OCI-LY3 (cell line): ENCODE measurements at regions not wholly inside any gene's neighbourhood (a gene's known extent, or its start where the extent isn't known, plus 50 kb on each side); places are given as distances from the start of the nearest gene placed in this dataset.

ENCODE experiments used
- H2AFZ ChIP-seq: fragments of 200-600, 300-600 bp; shearing (Covaris generic); 2 replicates; pipeline ENCODE4 v1.6.0; 2014; ENCODE audit warnings: antibody characterized with exemption, low read depth, low read length
- H3K27ac ChIP-seq: fragments of 200-600, 300-600 bp; sonication (generic); 2 replicates; pipeline ENCODE4 v1.5.1; 2014; ENCODE audit warnings: mild to moderate bottlenecking, low read length, moderate library complexity, mixed read lengths
- H3K27me3 ChIP-seq: fragments of 200-600, 300-600 bp; sonication (generic); 2 replicates; pipeline ENCODE4 v1.6.1; 2014; ENCODE audit warnings: low read depth, low read length, mixed read lengths
- H3K36me3 ChIP-seq: fragments of 200-600, 300-600 bp; sonication (generic); replicated peaks from 2 replicates; pipeline ENCODE3; 2014; ENCODE audit warnings: low read depth, low read length, mixed read lengths
- H3K4me1 ChIP-seq: fragments of 300-600, 200-600 bp; sonication (generic); 2 replicates; pipeline ENCODE4 v1.6.1; 2014; ENCODE audit warnings: low read length, mixed read lengths
- H3K4me2 ChIP-seq: fragments of 200-600, 300-600 bp; sonication (generic); 2 replicates; pipeline ENCODE4 v1.6.1; 2014; ENCODE audit warnings: low read length, mixed read lengths
- H3K4me3 ChIP-seq: fragments of 300-600, 200-600 bp; sonication (generic); 2 replicates; pipeline ENCODE4 v1.5.1; 2014; ENCODE audit warnings: antibody characterized with exemption, mild to moderate bottlenecking, low read length, moderate library complexity
- H3K79me2 ChIP-seq: fragments of 300-600, 200-600 bp; shearing (Covaris generic); 2 replicates; pipeline ENCODE4 v1.6.1; 2014; ENCODE audit warnings: mild to moderate bottlenecking, low read length, mixed read lengths
- H3K9ac ChIP-seq: fragments of 300-600, 200-600 bp; shearing (Covaris generic); 2 replicates; pipeline ENCODE4 v1.6.0; 2014; ENCODE audit warnings: mild to moderate bottlenecking, low read length, moderate library complexity
- H3K9me3 ChIP-seq: fragments of 200-600, 300-600 bp; shearing (Covaris generic); 2 replicates; pipeline ENCODE4 v1.6.1; 2014; ENCODE audit warnings: low read length, mixed read lengths; ENCODE audit not compliant: insufficient read depth
- H4K20me1 ChIP-seq: fragments of 200-600, 300-600 bp; sonication (generic); 2 replicates; pipeline ENCODE4 v1.6.1; 2016; ENCODE audit warnings: low read length, mixed read lengths; ENCODE audit not compliant: insufficient read depth
- CTCF ChIP-seq: fragments of 200-600, 300-600 bp; sonication (generic); IDR thresholded peaks from 2 replicates; pipeline ENCODE4 v1.5.1; 2014; ENCODE audit warnings: antibody characterized with exemption, low read length, low read depth
- EZH2phosphoT487 ChIP-seq: fragments of 200-600 bp; shearing (Covaris generic); IDR thresholded peaks from 2 replicates; pipeline ENCODE4 v1.6.1; 2018; ENCODE audit warnings: antibody characterized with exemption, mixed run types, low read depth

- Histone ChIP-seq H3K27ac (no peak overlapping the region), H3K27me3 (peaks cover 27% of the 10 kb centered on the region), H3K4me2 (peak overlapping the region; percentile 68), H3K4me3 (peak overlapping the region; percentile 55), H3K36me3 (no peaks in the 10 kb centered on the region), H3K9me3 (no peaks in the 10 kb centered on the region), H4K20me1 (no peaks in the 10 kb centered on the region), H3K79me2 (no peaks in the 10 kb centered on the region), H3K9ac (no peak overlapping the region), H2AFZ (no peak overlapping the region), H3K4me1 (peaks cover 10% of the 10 kb centered on the region)
- TF ChIP-seq CTCF (no peak), EZH2phosphoT487 (no peak)
Measured at GRCh38 chr6:144583614-144583954, 298.4 kb downstream of the UTRN start.

- Histone ChIP-seq H3K36me3 (no peaks in the 10 kb centered on the region), H3K4me3 (no peak overlapping the region), H2AFZ (no peak overlapping the region), H4K20me1 (no peaks in the 10 kb centered on the region), H3K79me2 (no peaks in the 10 kb centered on the region), H3K4me1 (peaks cover 14% of the 10 kb centered on the region), H3K27ac (no peak overlapping the region), H3K27me3 (peaks cover 27% of the 10 kb centered on the region), H3K4me2 (no peak overlapping the region), H3K9ac (no peak overlapping the region), H3K9me3 (no peaks in the 10 kb centered on the region)
- TF ChIP-seq CTCF (peak; percentile 58), EZH2phosphoT487 (no peak)
Measured at GRCh38 chr6:144585217-144585814, 300.2 kb downstream of the UTRN start.

- H3K9me3 ChIP-seq, result no peaks in the 10 kb centered on the region
- H3K4me2 ChIP-seq, result no peak overlapping the region
- no peak for TF ChIP-seq EZH2phosphoT487
- no peak for TF ChIP-seq CTCF
- H3K36me3 ChIP-seq, result no peaks in the 10 kb centered on the region
- H3K27me3 ChIP-seq, result peaks cover 25% of the 10 kb centered on the region
- H3K79me2 ChIP-seq, result no peaks in the 10 kb centered on the region
- no peak overlapping the region for H2AFZ ChIP-seq
- no peak overlapping the region for H3K4me3 ChIP-seq
- H4K20me1 ChIP-seq, result no peaks in the 10 kb centered on the region
- H3K27ac ChIP-seq, result no peak overlapping the region
- peaks cover 14% of the 10 kb centered on the region for H3K4me1 ChIP-seq
- no peak overlapping the region for H3K9ac ChIP-seq
Measured at GRCh38 chr6:144586986-144587385, 301.9 kb downstream of the UTRN start.

- H3K79me2 ChIP-seq, result no peaks in the 10 kb centered on the region
- no peaks in the 10 kb centered on the region for H4K20me1 ChIP-seq
- H3K9me3 ChIP-seq, result no peaks in the 10 kb centered on the region
- H3K4me3 ChIP-seq, result no peak overlapping the region
- H3K27ac ChIP-seq, result no peak overlapping the region
- no peak overlapping the region for H2AFZ ChIP-seq
- H3K4me1 ChIP-seq, result peaks cover 9% of the 10 kb centered on the region
- peaks cover 11% of the 10 kb centered on the region for H3K27me3 ChIP-seq
- H3K9ac ChIP-seq, result no peak overlapping the region
- TF ChIP-seq EZH2phosphoT487 (no peak), CTCF (no peak)
- no peak overlapping the region for H3K4me2 ChIP-seq
- H3K36me3 ChIP-seq, result no peaks in the 10 kb centered on the region
Measured at GRCh38 chr6:144588697-144589325, 303.7 kb downstream of the UTRN start.
